ENCODE measurements at regions not wholly inside any gene's neighbourhood (a gene's known extent, or its start where the extent isn't known, plus 50 kb on each side); places are given as distances from the start of the nearest gene placed in this dataset.

DNA sequence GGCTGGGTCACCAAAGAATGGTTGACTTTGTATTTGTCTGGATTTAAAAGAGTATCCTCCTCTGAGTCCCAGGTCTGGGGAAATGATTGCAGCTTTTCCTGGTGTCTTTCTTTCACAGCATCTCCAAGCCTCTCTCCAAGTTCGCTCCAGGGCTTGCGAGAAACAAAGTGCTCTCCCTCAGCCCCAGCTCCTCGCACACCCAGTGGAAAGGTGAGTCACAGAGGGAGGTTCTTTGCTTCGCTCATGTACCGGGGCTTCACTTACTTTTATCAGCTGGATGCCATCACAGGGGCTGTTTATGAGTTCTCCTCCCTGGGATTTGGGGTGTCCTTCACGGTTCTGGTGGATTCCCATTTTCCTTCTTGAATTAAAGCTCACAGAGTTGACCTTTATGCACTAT, 252.2 kb upstream of the PLPP4 start:
- H3K9me3 ChIP-seq (ENCODE audit: control extremely low read depth in 1 of 3, control insufficient read depth in 2 of 3, insufficient read depth in 1 of 3, low read length in 2 of 3), result no peaks in the 10 kb centered on the region
- H3K9ac ChIP-seq (ENCODE audit: low read length), result no peak overlapping the region
- no peaks in the 10 kb centered on the region for H4K20me1 ChIP-seq (ENCODE audit: control insufficient read depth, insufficient read depth, low read length, poor library complexity, severe bottlenecking)
- H3K79me2 ChIP-seq (ENCODE audit: control insufficient read depth, insufficient read depth, low read length), result no peaks in the 10 kb centered on the region
- H3K4me1 Mint-ChIP-seq, result no peaks in the 10 kb centered on the region
- POLR2A ChIA-PET, result no interaction called here
- ATAC-seq (ENCODE audit: low read depth) (no peak), DNase-seq (no peak)
- H3K4me2 ChIP-seq (replicated peaks; ENCODE audit: low read depth, low read length, poor library complexity, severe bottlenecking), result no peak overlapping the region
- no peaks in the 10 kb centered on the region for H3K4me1 ChIP-seq (ENCODE audit: control insufficient read depth in 2 of 2, insufficient read depth in 2 of 2, low read length in 2 of 2)
- H3K36me3 ChIP-seq (replicated peaks in 1 of 2; ENCODE audit: control extremely low read depth in 1 of 2, control insufficient read depth in 1 of 2, extremely low read depth in 1 of 2, insufficient read depth in 2 of 2, low read length in 1 of 2), result no peaks in the 10 kb centered on the region
- no peak overlapping the region for H3K4me3 Mint-ChIP-seq
- no peak overlapping the region for H3K4me3 ChIP-seq (ENCODE audit: control extremely low read depth in 1 of 5, extremely low read depth in 1 of 5, insufficient read depth in 1 of 5, low read depth in 2 of 5, low read length in 4 of 5)
- CTCF ChIA-PET, result no interaction called here
- no peaks in the 10 kb centered on the region for H3K9me3 Mint-ChIP-seq (ENCODE audit: insufficient read depth)
- no peak overlapping the region for H3K27ac Mint-ChIP-seq
- no peak overlapping the region for H3K27ac ChIP-seq (ENCODE audit: low read length in 2 of 2)
- H2AFZ ChIP-seq (ENCODE audit: insufficient read depth, low read depth, low read length, poor library complexity, severe bottlenecking), result no peak overlapping the region
- WGBS (ENCODE audit: insufficient coverage), result 94% methylated on average over 3 of the region's 6 CpGs
- H3K27me3 ChIP-seq (replicated peaks in 1 of 4; ENCODE audit: control extremely low read depth in 1 of 4, control insufficient read depth in 3 of 4, insufficient read depth in 4 of 4, low read length in 3 of 4), result peaks cover 0 to 2% (median 0%) of the 10 kb centered on the region in 4 experiments
- TF ChIP-seq EZH2 (IDR thresholded peaks at IDR 0.05; ENCODE audit: borderline replicate concordance, insufficient read depth, low read depth, low read length, poor library complexity, severe bottlenecking), result no peak
- TF ChIP-seq, protein P1, sequence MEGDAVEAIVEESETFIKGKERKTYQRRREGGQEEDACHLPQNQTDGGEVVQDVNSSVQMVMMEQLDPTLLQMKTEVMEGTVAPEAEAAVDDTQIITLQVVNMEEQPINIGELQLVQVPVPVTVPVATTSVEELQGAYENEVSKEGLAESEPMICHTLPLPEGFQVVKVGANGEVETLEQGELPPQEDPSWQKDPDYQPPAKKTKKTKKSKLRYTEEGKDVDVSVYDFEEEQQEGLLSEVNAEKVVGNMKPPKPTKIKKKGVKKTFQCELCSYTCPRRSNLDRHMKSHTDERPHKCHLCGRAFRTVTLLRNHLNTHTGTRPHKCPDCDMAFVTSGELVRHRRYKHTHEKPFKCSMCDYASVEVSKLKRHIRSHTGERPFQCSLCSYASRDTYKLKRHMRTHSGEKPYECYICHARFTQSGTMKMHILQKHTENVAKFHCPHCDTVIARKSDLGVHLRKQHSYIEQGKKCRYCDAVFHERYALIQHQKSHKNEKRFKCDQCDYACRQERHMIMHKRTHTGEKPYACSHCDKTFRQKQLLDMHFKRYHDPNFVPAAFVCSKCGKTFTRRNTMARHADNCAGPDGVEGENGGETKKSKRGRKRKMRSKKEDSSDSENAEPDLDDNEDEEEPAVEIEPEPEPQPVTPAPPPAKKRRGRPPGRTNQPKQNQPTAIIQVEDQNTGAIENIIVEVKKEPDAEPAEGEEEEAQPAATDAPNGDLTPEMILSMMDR (IDR thresholded peaks at IDR 0.05), result no peak
- intact Hi-C loops (cut with micrococcal nuclease), result no loop called here
- H3K27me3 Mint-ChIP-seq, result peaks cover 13% of the 10 kb centered on the region

DNA sequence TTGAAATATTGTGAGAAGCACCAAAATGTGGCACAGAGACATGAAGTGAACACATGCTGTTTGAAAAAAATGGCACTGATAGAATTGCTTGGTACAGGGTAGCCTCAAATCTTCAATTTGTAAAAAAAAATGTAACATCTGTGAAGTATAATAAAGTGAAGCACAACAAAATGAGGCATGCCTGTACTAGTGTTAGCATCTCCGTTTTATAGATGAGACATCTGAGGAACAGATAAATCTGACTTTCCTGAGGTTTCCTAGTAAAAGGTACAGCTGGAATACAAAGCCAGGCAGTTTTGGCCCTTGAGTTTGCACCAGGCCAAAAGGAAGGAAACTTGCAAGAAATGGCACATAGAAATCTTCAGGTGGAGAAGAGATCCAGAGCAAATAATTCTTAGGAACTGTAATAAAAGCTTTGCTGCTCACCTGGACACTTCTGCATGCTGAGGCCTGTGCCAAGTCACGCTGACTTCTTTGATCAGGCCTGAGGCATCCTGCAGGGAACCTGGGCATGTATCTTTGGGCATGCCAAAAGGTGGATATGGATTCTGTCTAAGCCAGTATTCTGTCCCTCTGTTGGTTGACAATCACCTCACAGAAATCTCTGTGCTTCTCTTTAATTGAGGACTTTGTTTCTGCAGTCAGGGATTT, 251.5 kb upstream of the PLPP4 start:
- 81% methylated on average over 2 of the region's 2 CpGs for WGBS (ENCODE audit: insufficient coverage)
- Histone ChIP-seq H3K4me1 (ENCODE audit: control insufficient read depth in 2 of 2, insufficient read depth in 2 of 2, low read length in 2 of 2) (no peaks in the 10 kb centered on the region), H3K4me3 (ENCODE audit: control extremely low read depth in 1 of 5, extremely low read depth in 1 of 5, insufficient read depth in 1 of 5, low read depth in 2 of 5, low read length in 4 of 5) (no peak overlapping the region), H4K20me1 (ENCODE audit: control insufficient read depth, insufficient read depth, low read length, poor library complexity, severe bottlenecking) (no peaks in the 10 kb centered on the region), H3K9me3 (ENCODE audit: control extremely low read depth in 1 of 3, control insufficient read depth in 2 of 3, insufficient read depth in 1 of 3, low read length in 2 of 3) (no peaks in the 10 kb centered on the region), H3K27ac (ENCODE audit: low read length in 2 of 2) (no peak overlapping the region), H3K4me2 (replicated peaks; ENCODE audit: low read depth, low read length, poor library complexity, severe bottlenecking) (no peak overlapping the region), H3K79me2 (ENCODE audit: control insufficient read depth, insufficient read depth, low read length) (no peaks in the 10 kb centered on the region), H3K9ac (ENCODE audit: low read length) (no peak overlapping the region), H3K36me3 (replicated peaks in 1 of 2; ENCODE audit: control extremely low read depth in 1 of 2, control insufficient read depth in 1 of 2, extremely low read depth in 1 of 2, insufficient read depth in 2 of 2, low read length in 1 of 2) (no peaks in the 10 kb centered on the region), H2AFZ (ENCODE audit: insufficient read depth, low read depth, low read length, poor library complexity, severe bottlenecking) (no peak overlapping the region), H3K27me3 (replicated peaks in 1 of 4; ENCODE audit: control extremely low read depth in 1 of 4, control insufficient read depth in 3 of 4, insufficient read depth in 4 of 4, low read length in 3 of 4) (peaks cover 0 to 2% (median 0%) of the 10 kb centered on the region in 4 experiments)
- ATAC-seq (ENCODE audit: low read depth) (no peak), DNase-seq (no peak)
- H3K4me1 Mint-ChIP-seq, result no peaks in the 10 kb centered on the region
- H3K4me3 Mint-ChIP-seq, result no peak overlapping the region
- no peak for TF ChIP-seq EZH2 (IDR thresholded peaks at IDR 0.05; ENCODE audit: borderline replicate concordance, insufficient read depth, low read depth, low read length, poor library complexity, severe bottlenecking)
- TF ChIP-seq, protein P1 (IDR thresholded peaks at IDR 0.05), result no peak
- intact Hi-C loops (cut with micrococcal nuclease), result no loop called here
- H3K27me3 Mint-ChIP-seq, result peaks cover 13% of the 10 kb centered on the region
- no peak overlapping the region for H3K27ac Mint-ChIP-seq
- CTCF ChIA-PET, result no interaction called here
- POLR2A ChIA-PET, result no interaction called here
- no peaks in the 10 kb centered on the region for H3K9me3 Mint-ChIP-seq (ENCODE audit: insufficient read depth)
